ENCODE measurements at regions not wholly inside any gene's neighbourhood (a gene's known extent, or its start where the extent isn't known, plus 50 kb on each side); places are given as distances from the start of the nearest gene placed in this dataset.
"Not testable (repeated sequence)": the region's sequence is repeated elsewhere in the genome, so short reads cannot be mapped to it uniquely, and the experiment has no call there.

DNA sequence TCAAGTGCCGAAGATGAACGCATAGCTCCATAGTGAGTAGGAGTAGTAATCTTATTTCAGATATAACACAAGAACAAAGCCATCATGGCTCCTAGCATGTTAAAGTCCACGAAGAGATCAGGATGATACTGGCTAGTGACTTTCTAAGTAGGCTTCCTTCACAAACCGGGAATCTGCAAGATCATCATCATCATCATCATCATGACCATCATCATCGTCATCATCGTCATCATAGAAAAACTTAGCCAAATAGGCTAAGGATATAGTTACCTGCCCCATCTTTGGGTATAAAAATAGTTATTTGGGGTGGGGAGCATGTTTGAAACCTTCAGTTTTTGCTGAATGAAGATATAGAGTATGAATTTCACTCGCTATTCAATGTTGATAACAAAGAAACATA is 57.9 kb downstream of the PYDC2 start:
- no peak for DNase-seq (ENCODE audit: low read depth, low spot score)

DNA sequence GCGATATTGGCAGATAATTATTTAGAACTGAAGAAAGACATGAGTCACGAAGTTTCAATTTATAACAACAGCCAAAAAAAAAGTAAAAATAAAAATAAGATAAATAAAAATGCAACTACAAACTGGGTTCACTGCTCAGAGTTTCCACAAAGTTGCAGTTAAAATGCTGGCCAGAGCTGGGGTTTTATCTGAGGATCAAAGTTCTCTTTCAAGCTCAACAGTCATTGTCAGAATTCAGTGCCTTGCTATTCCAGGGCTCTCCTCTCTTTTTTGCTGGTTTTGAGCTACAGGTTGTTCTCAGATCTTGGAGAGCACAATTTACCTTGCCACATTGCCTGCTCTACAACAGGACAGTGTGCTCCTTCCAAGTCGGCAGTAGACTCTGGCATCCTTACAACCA is 60.1 kb downstream of the PYDC2 start:
- no peak for DNase-seq (ENCODE audit: low read depth, low spot score)

DNA sequence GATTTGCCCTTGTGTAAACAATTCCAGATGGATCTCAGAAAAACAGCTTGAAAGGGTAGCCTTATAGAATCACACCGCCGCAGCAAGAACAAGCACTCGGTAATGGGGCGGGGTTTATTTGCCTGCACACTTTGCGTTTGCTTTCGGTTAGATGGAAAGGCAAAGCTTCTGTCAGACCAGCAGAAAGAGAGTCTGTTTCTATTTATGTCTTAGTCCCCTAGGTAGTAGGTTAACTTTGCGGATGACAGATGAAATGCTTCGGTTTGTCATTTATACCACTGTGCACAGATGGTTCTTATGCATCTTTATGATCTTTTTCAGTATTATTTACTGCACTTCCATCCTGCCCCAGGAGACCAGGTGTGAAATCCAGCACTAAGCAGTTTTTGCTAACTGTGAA is 62.2 kb downstream of the PYDC2 start:
- DNase-seq (ENCODE audit: low read depth, low spot score), result no peak

DNA sequence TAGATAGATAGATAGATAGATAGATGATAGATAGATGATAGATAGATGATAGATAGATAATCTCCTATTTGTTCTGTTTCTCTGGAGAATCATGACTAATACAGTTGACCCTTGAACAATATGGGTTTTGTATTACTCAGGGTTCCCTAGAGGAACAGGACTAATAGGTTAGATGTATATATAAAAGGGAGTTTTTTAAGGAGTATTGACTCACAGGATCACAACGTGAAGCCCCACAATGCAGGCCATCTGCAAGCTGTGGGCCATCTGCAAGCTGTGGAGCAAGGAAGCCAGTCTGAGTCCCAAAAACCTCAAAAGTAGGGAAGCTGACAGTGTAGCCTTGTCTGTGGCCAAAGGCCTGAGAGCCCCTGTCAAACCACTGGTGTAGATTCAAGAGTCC is 67.6 kb downstream of the PYDC2 start:
- DNase-seq (ENCODE audit: low read depth, low spot score), result no peak

DNA sequence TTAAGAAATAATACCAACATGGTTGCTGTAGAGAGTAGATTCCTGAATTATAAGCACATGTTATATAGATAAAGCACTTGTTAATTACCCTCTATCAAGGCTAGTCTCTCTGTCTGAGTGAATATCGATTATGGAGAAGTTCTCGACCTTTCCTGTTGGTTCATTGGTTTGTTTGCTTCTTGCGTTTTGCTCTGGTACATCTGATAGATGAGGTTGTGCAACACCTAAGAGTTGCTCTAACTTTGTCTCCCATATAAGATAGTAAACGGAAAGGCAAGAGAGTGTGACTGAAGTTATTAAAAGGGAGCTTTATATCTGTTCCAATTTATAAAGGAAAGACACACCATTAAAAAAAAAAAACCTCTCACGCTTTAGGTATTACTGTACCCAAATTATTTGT is 69.0 kb downstream of the PYDC2 start:
- DNase-seq (ENCODE audit: low read depth, low spot score), result no peak

DNA sequence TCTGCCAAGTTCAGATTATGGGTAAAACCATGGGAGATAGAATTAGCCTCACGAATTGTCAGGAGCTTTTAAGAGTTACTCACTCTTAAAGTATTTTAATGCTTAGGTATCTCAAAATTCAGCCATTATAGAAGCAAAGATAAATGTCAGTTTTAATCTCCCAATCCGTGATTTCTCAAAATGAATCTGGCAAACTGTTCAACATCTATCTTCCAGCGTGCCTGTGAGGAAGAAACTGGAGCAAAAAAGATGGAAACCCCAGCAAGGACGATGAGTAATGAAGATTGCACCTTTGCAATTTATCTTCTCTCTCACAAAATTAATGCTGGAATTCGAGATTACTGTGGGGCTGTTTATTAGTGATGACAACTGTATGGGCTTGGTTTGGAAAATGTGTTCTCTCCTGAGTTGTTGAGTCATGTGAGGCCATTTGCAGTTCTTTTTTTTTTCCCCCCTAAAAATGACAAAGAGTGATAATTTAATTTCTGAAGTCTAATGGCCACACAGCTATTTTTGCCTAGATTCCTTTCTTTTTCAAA is 70.5 kb downstream of the PYDC2 start:
- DNase-seq (ENCODE audit: low read depth, low spot score), result no peak

DNA sequence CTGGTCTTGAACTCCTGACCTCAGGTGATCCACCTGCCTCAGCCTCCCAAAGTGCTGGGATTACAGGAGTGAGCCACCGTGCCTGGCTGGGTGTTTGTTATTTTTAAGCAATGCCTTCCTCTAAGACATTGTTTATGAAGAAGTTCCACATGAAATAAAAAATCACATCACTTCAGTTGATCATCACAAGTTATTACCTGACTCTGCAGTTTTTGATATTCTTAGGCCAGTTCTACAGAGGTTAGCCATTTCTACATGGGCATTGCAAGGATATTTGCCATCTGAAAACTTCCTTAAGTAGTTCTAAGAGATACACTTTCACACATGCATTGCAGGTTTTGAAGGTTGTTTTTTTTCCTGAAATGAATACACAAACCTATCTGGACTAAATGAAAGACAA is 82.1 kb downstream of the PYDC2 start:
- DNase-seq (ENCODE audit: low read depth, low spot score), result no peak

DNA sequence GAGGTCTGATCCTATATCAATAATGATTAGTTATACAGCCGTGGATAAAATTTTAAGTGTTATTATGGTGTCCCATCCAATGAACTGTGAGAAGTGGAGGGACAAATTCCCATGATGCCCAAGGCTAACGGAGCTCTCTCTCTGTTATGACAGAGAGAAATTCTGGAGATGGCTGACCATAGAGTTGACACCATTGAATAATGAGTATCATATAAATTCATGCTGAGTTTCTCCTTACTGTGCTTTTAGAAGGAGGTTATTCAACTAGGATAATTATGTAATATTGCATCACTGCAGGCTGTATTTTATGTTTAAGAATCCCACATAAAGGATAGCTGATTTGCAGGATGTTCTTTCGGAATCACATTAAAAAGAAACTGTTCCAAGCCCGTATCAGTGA is 82.9 kb downstream of the PYDC2 start:
- DNase-seq (ENCODE audit: low read depth, low spot score), result no peak

DNA sequence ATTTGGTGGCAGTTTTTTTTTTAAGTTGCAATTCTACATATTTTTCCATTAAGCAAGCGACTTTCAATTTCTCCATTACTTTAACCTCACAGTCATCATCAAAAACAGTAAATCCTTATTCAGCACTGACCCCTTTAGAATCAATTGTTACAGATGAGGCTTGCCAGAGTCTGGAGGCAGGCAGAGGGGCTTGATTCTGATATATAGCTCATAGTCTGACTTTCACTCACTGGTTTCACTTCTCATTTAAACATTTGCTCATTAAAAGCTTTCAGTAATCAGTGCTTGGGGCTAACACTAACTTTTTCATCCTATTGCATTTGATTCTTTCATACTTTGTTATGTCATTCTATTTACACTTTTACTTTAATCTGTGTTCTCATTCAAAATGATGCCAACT is 88.4 kb downstream of the PYDC2 start:
- DNase-seq (ENCODE audit: low read depth, low spot score), result no peak

DNA sequence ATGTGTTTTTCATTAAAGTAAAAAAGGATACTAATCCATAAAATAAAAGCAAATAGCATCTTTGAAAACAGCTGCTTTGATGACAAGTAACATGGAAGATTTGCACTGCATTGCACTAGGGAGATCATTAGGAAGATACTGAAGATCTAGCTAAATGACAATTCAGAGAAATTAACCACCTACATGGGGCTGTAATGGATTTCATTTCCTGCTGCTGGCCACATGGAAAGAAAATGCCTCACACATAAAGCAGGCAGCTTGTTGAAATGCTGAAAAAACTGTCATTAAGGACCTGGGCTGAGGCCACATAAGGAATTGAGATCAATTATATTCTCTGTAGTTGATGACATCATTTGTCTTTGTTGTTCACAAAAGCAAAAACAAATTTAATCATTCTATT is 94.1 kb downstream of the PYDC2 start:
- no peak for DNase-seq (ENCODE audit: low read depth, low spot score)

DNA sequence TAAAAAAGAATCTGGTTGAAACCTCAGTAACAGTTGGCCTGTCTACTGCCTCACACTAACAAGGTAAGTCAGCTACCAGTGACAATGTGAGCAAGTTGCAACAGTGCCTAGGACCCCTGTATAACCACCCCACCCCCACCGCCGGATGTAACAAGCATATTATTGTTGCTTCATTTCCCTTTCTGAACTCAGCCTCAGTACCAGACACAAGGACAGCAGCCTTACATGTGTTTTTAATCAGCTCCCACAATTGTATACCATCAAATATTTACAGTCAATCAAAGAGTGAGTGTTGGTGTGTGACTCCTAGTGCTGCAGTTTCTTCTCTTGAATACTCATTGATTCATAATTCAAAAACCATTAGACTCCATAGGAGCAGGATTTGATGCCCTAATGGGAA is 96.4 kb downstream of the PYDC2 start:
- no peak for DNase-seq (ENCODE audit: low read depth, low spot score)

DNA sequence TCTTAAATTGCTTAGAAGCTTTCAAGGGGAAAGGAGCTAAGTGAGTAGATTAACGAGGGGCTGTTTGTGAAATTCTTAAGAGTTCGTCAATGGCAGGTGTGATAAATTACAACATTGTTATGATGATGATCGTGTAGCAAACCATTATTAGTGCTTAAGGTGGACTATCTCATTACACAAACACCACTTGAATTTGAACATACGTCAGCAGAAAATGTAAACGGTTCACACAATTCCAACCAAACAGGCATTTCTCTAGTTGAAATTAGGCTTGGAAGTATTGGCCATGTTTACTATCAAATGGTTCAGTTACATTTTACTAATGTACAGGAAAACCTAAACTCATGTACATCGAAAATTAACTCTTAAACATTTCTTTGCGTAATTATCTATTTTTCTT is 102.8 kb downstream of the PYDC2 start:
- DNase-seq (ENCODE audit: low read depth, low spot score), result no peak

DNA sequence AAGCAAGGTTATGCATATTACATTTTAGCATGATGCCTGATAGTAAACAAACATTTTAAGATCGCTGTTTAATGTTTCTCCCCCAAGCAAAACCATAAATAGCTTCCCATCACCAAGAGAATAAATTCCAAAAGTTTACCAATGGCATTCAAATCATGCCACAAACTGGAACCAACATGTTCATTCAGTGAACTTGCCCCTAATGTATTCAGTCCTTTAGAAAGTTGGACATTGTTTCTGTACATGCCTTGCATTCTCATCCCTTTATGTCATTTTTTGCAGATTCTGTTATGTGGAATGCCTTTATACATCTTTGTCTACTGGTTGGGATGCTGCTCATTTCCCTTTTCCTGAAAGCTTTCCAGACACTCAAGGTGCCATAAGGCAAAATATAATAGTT is 105.5 kb downstream of the PYDC2 start:
- DNase-seq (ENCODE audit: low read depth, low spot score), result no peak

DNA sequence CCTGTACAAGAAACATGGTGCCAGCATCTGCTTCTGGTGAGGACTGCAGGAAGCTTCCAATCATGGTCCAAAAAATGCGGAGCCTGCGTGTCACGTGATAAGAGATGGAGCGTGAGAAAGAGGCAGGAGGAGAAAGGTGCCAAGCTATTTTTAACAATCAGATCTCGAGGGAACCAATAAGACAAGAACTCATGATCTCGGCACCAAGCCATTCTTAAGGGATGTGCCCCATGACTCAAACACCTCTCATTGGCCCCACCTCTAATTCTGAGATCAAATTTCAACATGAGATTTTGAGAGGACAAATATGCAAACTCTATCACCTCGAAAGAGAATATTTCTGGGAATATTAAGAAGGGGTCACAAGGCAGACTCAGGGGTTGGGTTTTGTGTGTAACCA is 107.2 kb downstream of the PYDC2 start:
- DNase-seq (ENCODE audit: low read depth, low spot score), result no peak

DNA sequence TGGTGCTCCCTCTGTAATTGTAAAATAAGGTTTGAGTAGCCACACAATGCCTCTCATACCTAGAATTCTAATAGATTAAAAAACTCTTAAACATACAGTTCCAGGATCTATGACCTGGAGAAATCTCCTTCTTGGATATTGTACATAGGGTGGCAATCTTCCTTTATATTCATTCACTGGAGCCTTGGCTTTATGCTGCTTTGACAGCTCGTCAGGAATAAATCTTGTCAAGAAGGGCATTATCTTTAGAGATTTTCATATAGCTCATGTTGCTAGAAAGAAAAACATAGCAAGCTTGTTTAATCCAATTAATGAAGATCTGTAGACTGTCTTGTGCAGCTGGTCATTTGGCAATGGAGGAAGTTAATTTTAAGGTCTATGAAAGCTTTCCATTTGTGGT is 131.1 kb downstream of the PYDC2 start:
- DNase-seq (ENCODE audit: low read depth, low spot score), result no peak

DNA sequence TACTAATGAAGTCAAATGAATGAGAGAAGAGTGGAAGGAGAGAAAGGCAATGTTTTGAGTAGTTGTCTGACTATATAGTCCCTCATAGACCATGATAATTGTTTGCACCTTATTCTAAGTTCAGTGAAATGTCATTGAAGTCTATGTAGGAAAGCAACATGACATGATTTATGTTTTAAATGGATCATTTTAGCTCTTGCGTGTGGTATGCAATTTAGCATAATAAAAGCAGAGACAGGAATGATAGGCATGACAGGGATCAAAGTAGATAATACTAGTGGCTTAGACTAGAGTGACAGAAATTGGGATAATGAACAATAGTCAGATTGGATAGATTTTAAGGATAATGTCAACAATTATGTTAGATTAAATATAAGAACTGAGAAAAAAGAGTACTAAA is 132.5 kb downstream of the PYDC2 start:
- DNase-seq (ENCODE audit: low read depth, low spot score), result no peak

DNA sequence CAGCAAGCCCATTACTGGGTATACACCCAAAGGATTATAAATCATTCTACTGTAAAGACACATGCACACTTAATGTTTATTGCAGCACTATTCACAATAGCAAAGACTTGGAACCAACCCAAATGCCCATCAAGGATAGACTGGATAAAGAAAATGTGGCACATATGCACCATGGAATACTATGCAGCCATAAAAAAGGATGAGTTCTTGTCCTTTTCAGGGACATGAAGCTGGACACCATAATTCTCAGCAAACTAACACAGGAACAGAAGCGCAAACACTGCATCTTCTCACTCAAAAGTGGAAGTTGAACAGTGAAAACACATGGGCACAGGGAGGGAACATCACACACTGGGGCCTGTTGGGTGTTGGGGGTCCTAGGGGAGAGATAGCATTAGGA is 154.5 kb downstream of the PYDC2 start:
- not testable (repeated sequence) for DNase-seq (ENCODE audit: low read depth, low spot score)

DNA sequence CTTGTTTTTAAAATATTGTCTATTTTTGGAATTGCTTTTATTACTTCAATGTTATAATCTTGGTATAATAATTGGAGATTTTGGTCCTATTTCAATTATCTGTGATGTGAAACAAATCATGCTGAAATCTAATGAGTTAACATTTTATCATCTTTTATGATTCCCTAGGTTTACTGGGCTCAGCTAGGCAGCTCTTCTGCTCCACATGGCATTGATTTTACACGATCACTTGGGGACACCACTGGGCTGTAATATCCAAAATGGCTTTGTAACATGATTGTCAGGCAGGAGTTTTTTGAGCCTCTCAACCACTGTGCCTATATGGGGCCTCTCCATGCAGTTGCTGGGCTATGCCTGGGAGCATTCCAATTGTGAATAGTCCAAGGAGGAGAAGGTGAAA is 163.3 kb downstream of the PYDC2 start:
- DNase-seq (ENCODE audit: low read depth, low spot score), result no peak

DNA sequence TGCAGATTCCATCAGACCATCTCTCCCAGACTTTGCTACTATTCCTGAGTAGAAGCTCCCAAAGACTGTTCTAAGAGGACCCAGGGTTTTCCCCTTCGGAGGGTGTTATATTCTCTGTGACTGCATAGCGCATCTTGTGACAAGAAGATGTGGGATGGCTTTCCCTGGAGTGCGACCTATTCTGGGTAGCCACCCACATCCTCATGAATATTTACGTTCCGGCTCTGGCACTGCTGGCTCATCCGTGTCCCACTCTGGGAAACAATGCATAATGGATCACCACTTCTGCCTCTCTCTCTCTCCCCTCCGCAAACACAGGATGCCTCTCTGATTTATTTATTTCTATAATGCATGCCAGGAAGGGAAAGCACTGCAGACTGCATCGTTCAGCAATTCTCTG is 166.1 kb downstream of the PYDC2 start:
- no peak for DNase-seq (ENCODE audit: low read depth, low spot score)

DNA sequence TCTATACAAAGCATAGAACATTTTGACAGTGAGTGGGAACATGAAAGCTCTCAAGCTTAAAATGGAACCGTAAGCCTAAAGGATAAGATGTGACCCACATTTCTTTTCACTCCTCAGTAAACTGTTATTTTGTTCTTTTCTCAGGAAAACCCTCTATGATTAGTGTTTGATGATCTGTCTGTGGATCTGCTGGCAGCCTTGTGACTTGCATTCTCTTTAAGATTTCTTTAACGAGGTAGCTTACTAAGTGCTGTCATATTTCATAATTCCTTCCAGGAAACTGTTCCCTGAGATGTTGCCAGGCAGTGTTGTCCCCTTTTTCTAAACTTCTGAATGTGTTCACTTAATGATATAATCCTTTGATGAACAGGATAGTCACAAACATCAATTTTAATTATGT is 167.6 kb downstream of the PYDC2 start:
- DNase-seq (ENCODE audit: low read depth, low spot score), result no peak

DNA sequence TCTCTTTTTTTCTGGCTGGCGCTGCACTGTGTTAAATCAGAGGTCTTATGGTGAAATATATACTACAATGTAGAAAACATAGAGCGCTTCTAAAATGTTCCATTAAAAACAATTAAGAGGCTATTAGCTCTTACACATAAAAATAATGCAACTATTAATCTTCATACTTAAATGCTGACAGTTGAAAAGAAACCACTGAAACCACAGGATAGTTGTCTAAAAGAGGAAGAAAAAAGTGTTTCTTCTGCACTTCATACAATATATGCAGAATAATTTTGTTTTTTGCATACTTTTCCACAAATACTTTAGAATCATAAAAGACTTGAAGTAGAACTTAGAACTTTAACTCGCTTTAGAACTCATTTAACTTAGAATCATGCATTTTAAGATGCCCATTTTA is 170.5 kb downstream of the PYDC2 start:
- DNase-seq (ENCODE audit: low read depth, low spot score), result no peak

DNA sequence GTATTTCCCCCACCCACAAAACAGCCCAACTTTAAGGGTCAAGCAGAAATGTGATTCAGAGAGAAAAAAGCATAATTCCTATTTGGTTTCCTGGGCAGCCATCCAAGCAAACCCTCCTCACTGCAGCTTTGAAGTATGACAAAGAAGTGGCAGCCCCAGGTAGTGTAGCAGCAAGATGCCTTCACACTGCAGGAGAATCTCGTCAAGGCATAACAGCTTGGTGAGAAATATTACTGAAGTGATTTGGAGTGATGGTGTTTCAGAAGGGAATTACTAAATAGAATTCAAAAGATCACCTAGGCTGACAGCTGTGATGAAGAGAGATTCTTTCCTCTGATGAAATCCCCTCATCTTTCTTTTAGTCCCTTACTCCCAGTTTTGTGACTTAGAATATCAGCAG is 173.9 kb downstream of the PYDC2 start:
- no peak for DNase-seq (ENCODE audit: low read depth, low spot score)

DNA sequence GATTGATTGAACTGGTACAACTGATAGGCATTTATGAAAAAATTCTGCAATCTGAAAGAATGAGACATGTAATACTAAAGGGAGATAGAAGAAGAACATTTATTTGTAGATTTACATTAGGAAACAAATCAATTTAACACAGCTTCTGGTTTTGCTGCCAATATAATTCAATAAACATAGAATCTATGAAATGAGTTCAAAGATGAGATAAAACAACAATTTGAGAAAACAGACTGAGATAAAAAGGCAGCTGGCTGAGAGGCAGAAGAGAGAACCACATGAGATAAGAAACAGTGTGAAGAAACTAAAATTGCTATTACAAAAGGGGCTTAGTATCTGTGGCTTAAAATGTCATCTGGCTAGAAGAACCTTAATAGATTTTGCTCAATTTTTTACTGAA is 176.6 kb downstream of the PYDC2 start:
- DNase-seq (ENCODE audit: low read depth, low spot score), result no peak

DNA sequence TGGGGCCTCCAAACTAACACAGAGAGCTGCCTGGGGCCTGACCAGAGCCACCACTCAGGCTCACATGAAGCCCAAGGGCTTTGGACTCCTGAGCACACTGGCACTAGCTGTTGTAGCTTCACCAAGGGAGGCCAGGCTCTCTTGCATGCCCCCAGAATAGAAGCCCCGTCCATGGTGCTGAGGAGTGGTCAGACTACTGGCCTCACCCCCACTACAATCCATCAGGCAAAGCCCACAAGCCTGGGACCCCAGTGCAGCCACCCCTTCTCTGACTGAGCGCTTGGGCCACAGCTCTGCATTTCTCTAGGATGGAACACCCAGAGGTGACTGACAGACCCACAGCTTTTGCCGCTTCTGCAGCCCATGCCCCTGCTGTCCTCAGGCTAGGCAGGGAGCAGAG is 180.8 kb downstream of the PYDC2 start:
- DNase-seq (ENCODE audit: low read depth, low spot score), result no peak

DNA sequence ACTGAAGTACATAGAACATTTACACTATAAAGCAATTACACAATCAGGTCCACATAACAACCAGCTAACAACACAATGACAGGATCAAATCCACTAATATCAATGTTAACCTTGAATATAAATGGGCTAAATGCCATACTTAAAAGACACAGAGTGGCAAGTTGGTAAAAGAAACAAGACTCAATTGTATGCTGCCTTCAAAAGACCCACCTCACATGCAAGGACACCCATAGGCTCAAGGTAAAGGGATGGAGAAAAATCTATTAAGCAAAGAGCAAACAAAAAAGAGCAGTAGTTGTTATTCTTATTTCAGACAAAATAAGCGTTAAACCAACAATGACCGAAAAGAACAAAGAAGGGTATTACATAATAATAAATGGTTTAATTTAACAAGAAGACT is 183.3 kb downstream of the PYDC2 start:
- DNase-seq (ENCODE audit: low read depth, low spot score), result no peak
